ENCODE measurements at regions not wholly inside any gene's neighbourhood (a gene's known extent, or its start where the extent isn't known, plus 50 kb on each side); places are given as distances from the start of the nearest gene placed in this dataset.
A peak's percentile ranks its signal among the peaks of the same experiment; 100 is the strongest.
"Not testable (repeated sequence)": the region's sequence is repeated elsewhere in the genome, so short reads cannot be mapped to it uniquely, and the experiment has no call there.

GRCh38 chr3:81872566-81872965, 111.1 kb upstream of the GBE1 start:
- H3K4me3 ChIP-seq (ENCODE audit: low read depth in 1 of 5, low read length in 5 of 5): no peak overlapping the region
- H3K27me3 ChIP-seq (ENCODE audit: control insufficient read depth in 5 of 5, insufficient read depth in 4 of 5, low read length in 5 of 5): no peaks in the 10 kb centered on the region
- H3K4me1 ChIP-seq (ENCODE audit: control insufficient read depth in 5 of 5, insufficient read depth in 5 of 5, low read length in 5 of 5): peaks cover 0 to 17% (median 13%) of the 10 kb centered on the region in 5 donors
- H3K36me3 ChIP-seq (ENCODE audit: control insufficient read depth in 5 of 5, insufficient read depth in 5 of 5, low read length in 5 of 5): no peaks in the 10 kb centered on the region
- no peaks in the 10 kb centered on the region for H3K9me3 ChIP-seq (ENCODE audit: control insufficient read depth in 5 of 5, low read length in 5 of 5)
- no peak overlapping the region for H3K9ac ChIP-seq (ENCODE audit: low read length in 5 of 5)
- no peak overlapping the region for H3K27ac ChIP-seq (ENCODE audit: low read depth, low read length)

GRCh38 chr3:81871358-81872155, 110.1 kb upstream of the GBE1 start:
- Histone ChIP-seq H3K27me3 (ENCODE audit: control insufficient read depth in 5 of 5, insufficient read depth in 4 of 5, low read length in 5 of 5) (no peaks in the 10 kb centered on the region), H3K9ac (ENCODE audit: low read length in 5 of 5) (no peak overlapping the region), H3K4me1 (ENCODE audit: control insufficient read depth in 5 of 5, insufficient read depth in 5 of 5, low read length in 5 of 5) (peaks cover 0 to 9% (median 3%) of the 10 kb centered on the region in 5 donors), H3K4me3 (ENCODE audit: low read depth in 1 of 5, low read length in 5 of 5) (no peak overlapping the region), H3K27ac (ENCODE audit: low read depth, low read length) (no peak overlapping the region), H3K9me3 (ENCODE audit: control insufficient read depth in 5 of 5, low read length in 5 of 5) (no peaks in the 10 kb centered on the region), H3K36me3 (ENCODE audit: control insufficient read depth in 5 of 5, insufficient read depth in 5 of 5, low read length in 5 of 5) (no peaks in the 10 kb centered on the region)

- Histone ChIP-seq H3K4me3 (ENCODE audit: low read depth in 1 of 5, low read length in 5 of 5) (no peak overlapping the region), H3K27me3 (ENCODE audit: control insufficient read depth in 5 of 5, insufficient read depth in 4 of 5, low read length in 5 of 5) (no peaks in the 10 kb centered on the region), H3K27ac (ENCODE audit: low read depth, low read length) (peak overlapping the region; percentile 15), H3K9ac (ENCODE audit: low read length in 5 of 5) (no peak overlapping the region), H3K4me1 (ENCODE audit: control insufficient read depth in 5 of 5, insufficient read depth in 5 of 5, low read length in 5 of 5) (peaks cover 0 to 7% (median 0%) of the 10 kb centered on the region in 5 donors), H3K36me3 (ENCODE audit: control insufficient read depth in 5 of 5, insufficient read depth in 5 of 5, low read length in 5 of 5) (no peaks in the 10 kb centered on the region), H3K9me3 (ENCODE audit: control insufficient read depth in 5 of 5, low read length in 5 of 5) (no peaks in the 10 kb centered on the region)
Observed at GRCh38 chr3:81869382-81869781, 107.9 kb upstream of the GBE1 start.

GRCh38 chr3:81868597-81868996, 107.2 kb upstream of the GBE1 start:
- no peak overlapping the region for H3K9ac ChIP-seq (ENCODE audit: low read length in 5 of 5)
- peak overlapping the region; percentile 15 for H3K27ac ChIP-seq (ENCODE audit: low read depth, low read length)
- H3K4me1 ChIP-seq (ENCODE audit: control insufficient read depth in 5 of 5, insufficient read depth in 5 of 5, low read length in 5 of 5): peaks cover 0 to 7% (median 0%) of the 10 kb centered on the region in 5 donors
- H3K36me3 ChIP-seq (ENCODE audit: control insufficient read depth in 5 of 5, insufficient read depth in 5 of 5, low read length in 5 of 5): no peaks in the 10 kb centered on the region
- H3K9me3 ChIP-seq (ENCODE audit: control insufficient read depth in 5 of 5, low read length in 5 of 5): no peaks in the 10 kb centered on the region
- no peaks in the 10 kb centered on the region for H3K27me3 ChIP-seq (ENCODE audit: control insufficient read depth in 5 of 5, insufficient read depth in 4 of 5, low read length in 5 of 5)
- H3K4me3 ChIP-seq (ENCODE audit: low read depth in 1 of 5, low read length in 5 of 5): no peak overlapping the region

- H3K9me3 ChIP-seq (ENCODE audit: control insufficient read depth in 5 of 5, low read length in 5 of 5): no peaks in the 10 kb centered on the region
- H3K4me3 ChIP-seq (ENCODE audit: low read depth in 1 of 5, low read length in 5 of 5): no peak overlapping the region
- H3K27me3 ChIP-seq (ENCODE audit: control insufficient read depth in 5 of 5, insufficient read depth in 4 of 5, low read length in 5 of 5): no peaks in the 10 kb centered on the region
- H3K27ac ChIP-seq (ENCODE audit: low read depth, low read length): no peak overlapping the region
- H3K36me3 ChIP-seq (ENCODE audit: control insufficient read depth in 5 of 5, insufficient read depth in 5 of 5, low read length in 5 of 5): no peaks in the 10 kb centered on the region
- H3K9ac ChIP-seq (ENCODE audit: low read length in 5 of 5): no peak overlapping the region
- H3K4me1 ChIP-seq (ENCODE audit: control insufficient read depth in 5 of 5, insufficient read depth in 5 of 5, low read length in 5 of 5): peaks cover 0 to 7% (median 0%) of the 10 kb centered on the region in 5 donors
Observed at GRCh38 chr3:81867875-81868274, 106.4 kb upstream of the GBE1 start.

GRCh38 chr3:81865164-81865563, 103.7 kb upstream of the GBE1 start:
- H3K9ac ChIP-seq (ENCODE audit: low read length in 5 of 5); H3K36me3 ChIP-seq (ENCODE audit: control insufficient read depth in 5 of 5, insufficient read depth in 5 of 5, low read length in 5 of 5); H3K4me3 ChIP-seq (ENCODE audit: low read depth in 1 of 5, low read length in 5 of 5); H3K9me3 ChIP-seq (ENCODE audit: control insufficient read depth in 5 of 5, low read length in 5 of 5); H3K4me1 ChIP-seq (ENCODE audit: control insufficient read depth in 5 of 5, insufficient read depth in 5 of 5, low read length in 5 of 5); H3K27me3 ChIP-seq (ENCODE audit: control insufficient read depth in 5 of 5, insufficient read depth in 4 of 5, low read length in 5 of 5); H3K27ac ChIP-seq (ENCODE audit: low read depth, low read length): not testable (repeated sequence)

GRCh38 chr3:81864272-81864671, 102.8 kb upstream of the GBE1 start:
- H3K4me3 ChIP-seq (ENCODE audit: low read depth in 1 of 5, low read length in 5 of 5): no peak overlapping the region
- H3K9me3 ChIP-seq (ENCODE audit: control insufficient read depth in 5 of 5, low read length in 5 of 5): no peaks in the 10 kb centered on the region
- no peaks in the 10 kb centered on the region for H3K27me3 ChIP-seq (ENCODE audit: control insufficient read depth in 5 of 5, insufficient read depth in 4 of 5, low read length in 5 of 5)
- H3K4me1 ChIP-seq (ENCODE audit: control insufficient read depth in 5 of 5, insufficient read depth in 5 of 5, low read length in 5 of 5): peaks cover 0 to 7% (median 0%) of the 10 kb centered on the region in 5 donors
- H3K9ac ChIP-seq (ENCODE audit: low read length in 5 of 5): no peak overlapping the region
- no peak overlapping the region for H3K27ac ChIP-seq (ENCODE audit: low read depth, low read length)
- no peaks in the 10 kb centered on the region for H3K36me3 ChIP-seq (ENCODE audit: control insufficient read depth in 5 of 5, insufficient read depth in 5 of 5, low read length in 5 of 5)

GRCh38 chr3:81863756-81864155, 102.3 kb upstream of the GBE1 start:
- Histone ChIP-seq H3K27me3 (ENCODE audit: control insufficient read depth in 5 of 5, insufficient read depth in 4 of 5, low read length in 5 of 5) (no peaks in the 10 kb centered on the region), H3K36me3 (ENCODE audit: control insufficient read depth in 5 of 5, insufficient read depth in 5 of 5, low read length in 5 of 5) (no peaks in the 10 kb centered on the region), H3K27ac (ENCODE audit: low read depth, low read length) (no peak overlapping the region), H3K4me1 (ENCODE audit: control insufficient read depth in 5 of 5, insufficient read depth in 5 of 5, low read length in 5 of 5) (peaks cover 0 to 3% (median 0%) of the 10 kb centered on the region in 5 donors), H3K9ac (ENCODE audit: low read length in 5 of 5) (no peak overlapping the region), H3K9me3 (ENCODE audit: control insufficient read depth in 5 of 5, low read length in 5 of 5) (no peaks in the 10 kb centered on the region), H3K4me3 (ENCODE audit: low read depth in 1 of 5, low read length in 5 of 5) (no peak overlapping the region)

- Histone ChIP-seq H3K4me3 (ENCODE audit: low read depth in 1 of 5, low read length in 5 of 5) (no peak overlapping the region), H3K4me1 (ENCODE audit: control insufficient read depth in 5 of 5, insufficient read depth in 5 of 5, low read length in 5 of 5) (no peaks in the 10 kb centered on the region), H3K27me3 (ENCODE audit: control insufficient read depth in 5 of 5, insufficient read depth in 4 of 5, low read length in 5 of 5) (no peaks in the 10 kb centered on the region), H3K36me3 (ENCODE audit: control insufficient read depth in 5 of 5, insufficient read depth in 5 of 5, low read length in 5 of 5) (no peaks in the 10 kb centered on the region), H3K27ac (ENCODE audit: low read depth, low read length) (no peak overlapping the region), H3K9me3 (ENCODE audit: control insufficient read depth in 5 of 5, low read length in 5 of 5) (no peaks in the 10 kb centered on the region), H3K9ac (ENCODE audit: low read length in 5 of 5) (no peak overlapping the region)
Observed at GRCh38 chr3:81861593-81861992, 100.1 kb upstream of the GBE1 start.

- Histone ChIP-seq H3K4me1 (ENCODE audit: control insufficient read depth in 5 of 5, insufficient read depth in 5 of 5, low read length in 5 of 5) (no peaks in the 10 kb centered on the region), H3K9me3 (ENCODE audit: control insufficient read depth in 5 of 5, low read length in 5 of 5) (no peaks in the 10 kb centered on the region), H3K27me3 (ENCODE audit: control insufficient read depth in 5 of 5, insufficient read depth in 4 of 5, low read length in 5 of 5) (no peaks in the 10 kb centered on the region), H3K9ac (ENCODE audit: low read length in 5 of 5) (no peak overlapping the region), H3K36me3 (ENCODE audit: control insufficient read depth in 5 of 5, insufficient read depth in 5 of 5, low read length in 5 of 5) (no peaks in the 10 kb centered on the region), H3K27ac (ENCODE audit: low read depth, low read length) (no peak overlapping the region), H3K4me3 (ENCODE audit: low read depth in 1 of 5, low read length in 5 of 5) (no peak overlapping the region)
Observed at GRCh38 chr3:81859524-81859923, 98.1 kb upstream of the GBE1 start.

Measured in subcutaneous abdominal adipose tissue (tissue), 5 donors.